GM12872 (cell line): ENCODE measurements at regions not wholly inside any gene's neighbourhood (a gene's known extent, or its start where the extent isn't known, plus 50 kb on each side); places are given as distances from the start of the nearest gene placed in this dataset.

Source experiments
- TF ChIP-seq, protein P1 (sequence below): IDR thresholded peaks from 3 replicates; pipeline ENCODE4 v1.5.1; 2011; ENCODE audit warnings: low read depth, mild to moderate bottlenecking, low read length, moderate library complexity; ENCODE audit not compliant: insufficient read depth

DNA sequence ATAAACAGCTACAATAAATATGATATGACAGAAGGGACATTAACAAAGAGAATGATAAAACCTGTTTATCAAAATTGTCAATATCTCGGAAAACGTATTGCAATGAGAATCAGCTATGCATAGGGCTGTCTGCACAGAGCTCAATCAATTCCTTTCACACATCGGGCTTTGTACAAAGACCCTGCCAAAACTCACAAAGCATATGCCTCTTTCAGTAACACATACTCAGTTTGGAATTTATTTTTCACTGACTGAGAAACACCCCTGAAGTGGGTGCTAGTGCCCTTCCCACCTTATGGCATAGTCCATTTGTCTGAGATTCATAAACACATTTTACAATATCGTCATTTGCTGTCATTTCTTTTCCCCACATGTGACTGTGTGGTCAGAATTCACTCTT, 815.8 kb upstream of the FAM98A start:
- TF ChIP-seq, protein P1, sequence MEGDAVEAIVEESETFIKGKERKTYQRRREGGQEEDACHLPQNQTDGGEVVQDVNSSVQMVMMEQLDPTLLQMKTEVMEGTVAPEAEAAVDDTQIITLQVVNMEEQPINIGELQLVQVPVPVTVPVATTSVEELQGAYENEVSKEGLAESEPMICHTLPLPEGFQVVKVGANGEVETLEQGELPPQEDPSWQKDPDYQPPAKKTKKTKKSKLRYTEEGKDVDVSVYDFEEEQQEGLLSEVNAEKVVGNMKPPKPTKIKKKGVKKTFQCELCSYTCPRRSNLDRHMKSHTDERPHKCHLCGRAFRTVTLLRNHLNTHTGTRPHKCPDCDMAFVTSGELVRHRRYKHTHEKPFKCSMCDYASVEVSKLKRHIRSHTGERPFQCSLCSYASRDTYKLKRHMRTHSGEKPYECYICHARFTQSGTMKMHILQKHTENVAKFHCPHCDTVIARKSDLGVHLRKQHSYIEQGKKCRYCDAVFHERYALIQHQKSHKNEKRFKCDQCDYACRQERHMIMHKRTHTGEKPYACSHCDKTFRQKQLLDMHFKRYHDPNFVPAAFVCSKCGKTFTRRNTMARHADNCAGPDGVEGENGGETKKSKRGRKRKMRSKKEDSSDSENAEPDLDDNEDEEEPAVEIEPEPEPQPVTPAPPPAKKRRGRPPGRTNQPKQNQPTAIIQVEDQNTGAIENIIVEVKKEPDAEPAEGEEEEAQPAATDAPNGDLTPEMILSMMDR, result no peak

DNA sequence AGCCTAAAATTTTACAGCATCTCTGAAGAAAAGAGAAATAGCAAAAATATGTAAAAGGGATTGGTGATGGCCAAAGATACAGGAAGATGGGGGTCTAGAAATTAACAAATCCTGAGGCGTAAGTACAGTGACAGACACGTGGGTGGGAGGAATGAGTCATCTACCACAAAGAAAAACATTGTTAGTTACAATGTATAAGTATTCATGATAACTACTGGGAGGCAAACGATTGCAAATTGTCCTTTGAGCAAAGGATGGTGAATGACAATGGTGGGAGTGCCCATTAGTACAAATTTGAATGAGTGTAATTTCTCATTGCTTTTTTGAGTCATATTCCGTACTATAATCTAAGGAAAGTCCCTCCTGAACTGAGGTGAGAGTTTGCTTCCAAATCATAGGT, 809.0 kb upstream of the FAM98A start:
- TF ChIP-seq, protein P1, result no peak

DNA sequence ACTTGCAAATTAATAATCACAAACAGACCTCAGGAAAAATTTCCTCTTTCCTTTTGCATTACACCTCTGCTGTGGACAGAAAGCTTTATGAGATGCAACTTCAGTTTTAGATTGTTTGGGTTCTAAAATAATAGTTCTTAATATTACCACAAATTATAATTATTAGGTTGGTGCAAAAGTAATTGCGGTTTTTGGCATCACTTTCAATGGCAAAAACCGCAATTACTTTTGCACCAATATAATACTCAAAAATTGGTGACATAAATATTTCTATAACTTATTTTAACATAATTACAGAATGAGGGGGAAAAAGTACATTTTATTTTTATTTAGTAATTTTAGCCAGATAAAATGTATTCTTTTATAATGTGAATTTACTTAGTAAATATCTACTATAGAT, 804.4 kb upstream of the FAM98A start:
- TF ChIP-seq, protein P1, result no peak

DNA sequence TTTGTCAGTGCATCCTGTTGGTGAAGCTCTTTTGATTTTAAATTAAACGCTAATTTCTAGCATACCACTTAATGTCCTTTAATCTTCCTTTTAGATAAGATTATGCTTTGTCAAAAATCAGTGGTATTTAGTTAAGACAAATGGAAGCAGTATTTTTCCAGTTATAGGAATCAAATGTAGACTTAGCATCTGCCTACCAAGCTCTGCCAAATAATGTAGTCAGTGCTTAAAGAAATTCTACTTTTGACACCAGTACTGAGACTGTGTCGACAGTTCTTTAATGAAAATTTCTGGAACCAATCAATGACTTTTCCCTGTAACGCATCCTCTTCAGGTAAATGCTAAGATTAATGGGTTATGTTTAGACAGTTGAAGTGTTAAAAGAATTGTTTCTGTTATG, 803.3 kb upstream of the FAM98A start:
- TF ChIP-seq, protein P1, result no peak

DNA sequence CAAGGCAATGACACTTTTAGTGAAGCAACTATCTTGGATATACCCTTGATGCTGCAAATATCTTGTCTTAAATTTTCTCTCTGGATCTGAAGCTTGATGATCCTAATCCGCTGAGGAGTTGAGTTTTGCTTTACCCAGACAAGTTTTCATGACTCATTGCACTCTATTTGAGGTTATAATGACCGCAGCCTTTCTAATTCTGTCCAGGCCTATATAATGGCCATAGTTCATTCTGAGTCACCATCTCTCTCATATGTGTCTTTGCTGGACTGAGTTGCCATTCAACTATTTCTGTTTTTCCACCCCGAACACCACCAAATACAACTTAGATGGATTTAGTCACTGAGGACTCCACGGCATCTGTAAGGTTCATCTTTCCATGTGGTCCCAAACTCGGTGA, 802.1 kb upstream of the FAM98A start:
- TF ChIP-seq, protein P1, result no peak

DNA sequence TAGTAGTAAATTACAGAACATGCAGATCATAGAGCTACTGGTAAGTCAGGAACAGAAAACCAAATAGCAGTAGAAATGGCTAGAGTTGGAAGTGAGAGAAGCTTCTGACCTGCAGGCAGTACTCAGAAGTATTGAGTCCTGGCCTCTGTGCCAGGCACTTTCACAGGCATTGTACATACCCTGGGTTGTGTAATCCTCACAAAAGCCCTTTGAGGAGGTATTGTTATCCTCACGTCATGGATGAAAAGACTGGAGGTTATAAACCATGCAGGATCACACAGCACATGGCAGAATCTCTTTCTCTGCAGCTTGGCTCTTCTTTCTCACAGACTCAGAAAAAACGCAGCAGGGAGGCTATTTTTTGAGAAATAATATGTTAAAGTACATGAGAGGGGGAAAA, 789.3 kb upstream of the FAM98A start:
- TF ChIP-seq, protein P1, result no peak

DNA sequence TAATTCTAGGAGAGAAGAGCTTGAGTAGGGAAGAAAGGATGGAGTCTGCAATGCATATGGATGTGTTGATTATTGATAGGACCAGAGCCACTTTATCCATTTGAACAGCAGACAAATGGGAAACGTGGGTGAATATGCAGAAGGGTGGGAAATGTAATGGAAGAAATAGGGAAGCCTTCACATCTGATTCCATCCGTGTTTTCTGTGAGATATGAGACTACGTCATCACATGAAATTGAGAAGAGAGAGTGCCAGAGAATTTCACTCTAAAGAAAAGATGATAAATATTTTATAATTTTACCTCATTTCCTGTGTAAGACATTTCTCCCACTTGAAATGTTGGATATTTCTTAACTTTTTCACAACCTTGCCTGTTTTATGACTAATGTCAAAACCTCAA, 788.4 kb upstream of the FAM98A start:
- TF ChIP-seq, protein P1, result no peak

DNA sequence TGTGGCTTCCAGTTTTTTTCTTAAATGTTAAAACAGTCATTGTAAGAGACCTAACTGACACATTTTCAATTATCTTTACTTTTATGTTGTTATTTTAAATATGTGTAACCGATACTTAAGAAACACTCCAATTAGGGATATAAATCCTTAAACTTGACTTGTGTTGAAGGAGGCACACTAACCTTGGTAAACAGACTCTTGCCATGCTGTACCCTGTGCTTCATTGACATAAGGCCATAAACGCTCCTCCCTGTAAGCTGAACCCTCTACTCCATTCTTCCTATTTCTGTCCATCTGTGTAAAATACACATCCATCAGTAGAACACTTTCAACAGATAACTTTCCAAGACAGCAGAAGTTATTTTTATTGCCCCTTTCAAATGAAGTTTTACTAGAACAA, 780.5 kb upstream of the FAM98A start:
- TF ChIP-seq, protein P1, result no peak
